ENCODE measurements at regions not wholly inside any gene's neighbourhood (a gene's known extent, or its start where the extent isn't known, plus 50 kb on each side); places are given as distances from the start of the nearest gene placed in this dataset.
"Not testable (repeated sequence)": the region's sequence is repeated elsewhere in the genome, so short reads cannot be mapped to it uniquely, and the experiment has no call there.

- DNase-seq (ENCODE audit: low read depth in 2 of 3, low spot score in 2 of 3): no peak
Measured at GRCh38 chr18:51323961-51324360, 126.5 kb upstream of the MEX3C start.

- DNase-seq (ENCODE audit: low read depth in 2 of 3, low spot score in 2 of 3): no peak
Measured at GRCh38 chr18:51330148-51330547, 132.7 kb upstream of the MEX3C start.

- no peak for DNase-seq (ENCODE audit: low read depth in 2 of 3, low spot score in 2 of 3)
Measured at GRCh38 chr18:51330739-51331138, 133.3 kb upstream of the MEX3C start.

GRCh38 chr18:51337406-51337805, 139.9 kb upstream of the MEX3C start:
- DNase-seq (ENCODE audit: low read depth in 2 of 3, low spot score in 2 of 3): no peak

GRCh38 chr18:51339856-51340255, 142.4 kb upstream of the MEX3C start:
- no peak for DNase-seq (ENCODE audit: low read depth in 2 of 3, low spot score in 2 of 3)

GRCh38 chr18:51340332-51340731, 142.9 kb upstream of the MEX3C start:
- no peak for DNase-seq (ENCODE audit: low read depth in 2 of 3, low spot score in 2 of 3)

- no peak for DNase-seq (ENCODE audit: low read depth in 2 of 3, low spot score in 2 of 3)
Measured at GRCh38 chr18:51342815-51343214, 145.3 kb upstream of the MEX3C start.

- no peak for DNase-seq (ENCODE audit: low read depth in 2 of 3, low spot score in 2 of 3)
Measured at GRCh38 chr18:51345848-51346391, 148.4 kb upstream of the MEX3C start.

- DNase-seq (ENCODE audit: low read depth in 2 of 3, low spot score in 2 of 3): no peak
Measured at GRCh38 chr18:51346404-51346803, 148.9 kb upstream of the MEX3C start.

GRCh38 chr18:51350081-51350480, 152.6 kb upstream of the MEX3C start:
- DNase-seq (ENCODE audit: low read depth in 2 of 3, low spot score in 2 of 3): no peak

GRCh38 chr18:51355841-51356240, 158.4 kb upstream of the MEX3C start:
- no peak for DNase-seq (ENCODE audit: low read depth in 2 of 3, low spot score in 2 of 3)

GRCh38 chr18:51360301-51360700, 162.8 kb upstream of the MEX3C start:
- DNase-seq (ENCODE audit: low read depth in 2 of 3, low spot score in 2 of 3): not testable (repeated sequence)

GRCh38 chr18:51361130-51361860, 163.8 kb upstream of the MEX3C start:
- peak in 2 of 3 donors; percentile 4 to 42 for DNase-seq (ENCODE audit: low read depth in 2 of 3, low spot score in 2 of 3)

GRCh38 chr18:51363384-51363783, 165.9 kb upstream of the MEX3C start:
- DNase-seq (ENCODE audit: low read depth in 2 of 3, low spot score in 2 of 3): no peak

- no peak for DNase-seq (ENCODE audit: low read depth in 2 of 3, low spot score in 2 of 3)
Measured at GRCh38 chr18:51370996-51371395, 173.5 kb upstream of the MEX3C start.

- no peak for DNase-seq (ENCODE audit: low read depth in 2 of 3, low spot score in 2 of 3)
Measured at GRCh38 chr18:51371929-51372328, 174.4 kb upstream of the MEX3C start.

- no peak for DNase-seq (ENCODE audit: low read depth in 2 of 3, low spot score in 2 of 3)
Measured at GRCh38 chr18:51382081-51382480, 184.6 kb upstream of the MEX3C start.

GRCh38 chr18:51383116-51383515, 185.6 kb upstream of the MEX3C start:
- DNase-seq (ENCODE audit: low read depth in 2 of 3, low spot score in 2 of 3): no peak

- no peak for DNase-seq (ENCODE audit: low read depth in 2 of 3, low spot score in 2 of 3)
Measured at GRCh38 chr18:51383711-51384110, 186.2 kb upstream of the MEX3C start.

GRCh38 chr18:51385270-51385669, 187.8 kb upstream of the MEX3C start:
- no peak for DNase-seq (ENCODE audit: low read depth in 2 of 3, low spot score in 2 of 3)

- no peak for DNase-seq (ENCODE audit: low read depth in 2 of 3, low spot score in 2 of 3)
Measured at GRCh38 chr18:51390702-51391101, 193.2 kb upstream of the MEX3C start.

- no peak for DNase-seq (ENCODE audit: low read depth in 2 of 3, low spot score in 2 of 3)
Measured at GRCh38 chr18:51391215-51391614, 193.7 kb upstream of the MEX3C start.

- no peak for DNase-seq (ENCODE audit: low read depth in 2 of 3, low spot score in 2 of 3)
Measured at GRCh38 chr18:51391731-51392130, 194.2 kb upstream of the MEX3C start.
